HepG2 (cell line): ENCODE measurements at regions not wholly inside any gene's neighbourhood (a gene's known extent, or its start where the extent isn't known, plus 50 kb on each side); places are given as distances from the start of the nearest gene placed in this dataset.

Experiments used
- KAT7 ChIP-seq: IDR thresholded peaks from 2 replicates; pipeline ENCODE4 v1.6.1; 2018; ENCODE audit warnings: borderline replicate concordance, missing compliant biosample characterization
- RBFOX2 ChIP-seq: fragments of 200-400 bp; formaldehyde crosslinking; IDR thresholded peaks from 2 replicates; pipeline ENCODE4 v1.6.1; 2017; ENCODE audit warnings: low read depth, mild to moderate bottlenecking, low read length

DNA sequence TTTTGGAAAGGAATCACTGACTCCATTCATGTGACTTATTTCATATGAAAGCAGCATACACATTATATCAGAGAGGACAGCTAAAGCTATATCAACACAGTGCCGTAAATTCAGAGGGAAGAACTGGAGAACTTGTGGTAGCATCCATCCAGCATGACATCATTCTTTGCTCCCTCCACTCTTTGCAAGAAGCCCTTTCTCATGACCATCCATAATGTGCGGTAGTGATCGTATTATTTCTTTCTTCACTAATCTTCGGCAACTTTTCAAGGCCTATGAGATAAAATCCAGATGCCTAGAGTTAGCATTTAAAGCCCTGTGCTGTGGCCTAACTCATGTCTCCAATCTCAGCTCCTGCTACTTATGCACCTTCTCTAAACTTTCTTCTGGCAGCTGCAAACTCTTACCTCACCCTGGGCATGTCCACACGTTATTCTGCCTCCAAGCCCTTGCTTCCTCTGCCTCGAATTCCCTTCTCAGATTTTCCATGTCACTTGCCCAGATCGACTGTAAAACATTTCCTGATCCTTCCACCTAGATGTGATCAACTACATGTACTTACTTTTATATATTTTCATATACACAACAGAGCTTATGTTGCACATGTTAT lies 307.3 kb upstream of the SGCD start:
- TF ChIP-seq KAT7 (CRISPR knock-in tag) (no peak), RBFOX2 (no peak)
